ENCODE measurements at regions not wholly inside any gene's neighbourhood (a gene's known extent, or its start where the extent isn't known, plus 50 kb on each side); places are given as distances from the start of the nearest gene placed in this dataset.

DNA sequence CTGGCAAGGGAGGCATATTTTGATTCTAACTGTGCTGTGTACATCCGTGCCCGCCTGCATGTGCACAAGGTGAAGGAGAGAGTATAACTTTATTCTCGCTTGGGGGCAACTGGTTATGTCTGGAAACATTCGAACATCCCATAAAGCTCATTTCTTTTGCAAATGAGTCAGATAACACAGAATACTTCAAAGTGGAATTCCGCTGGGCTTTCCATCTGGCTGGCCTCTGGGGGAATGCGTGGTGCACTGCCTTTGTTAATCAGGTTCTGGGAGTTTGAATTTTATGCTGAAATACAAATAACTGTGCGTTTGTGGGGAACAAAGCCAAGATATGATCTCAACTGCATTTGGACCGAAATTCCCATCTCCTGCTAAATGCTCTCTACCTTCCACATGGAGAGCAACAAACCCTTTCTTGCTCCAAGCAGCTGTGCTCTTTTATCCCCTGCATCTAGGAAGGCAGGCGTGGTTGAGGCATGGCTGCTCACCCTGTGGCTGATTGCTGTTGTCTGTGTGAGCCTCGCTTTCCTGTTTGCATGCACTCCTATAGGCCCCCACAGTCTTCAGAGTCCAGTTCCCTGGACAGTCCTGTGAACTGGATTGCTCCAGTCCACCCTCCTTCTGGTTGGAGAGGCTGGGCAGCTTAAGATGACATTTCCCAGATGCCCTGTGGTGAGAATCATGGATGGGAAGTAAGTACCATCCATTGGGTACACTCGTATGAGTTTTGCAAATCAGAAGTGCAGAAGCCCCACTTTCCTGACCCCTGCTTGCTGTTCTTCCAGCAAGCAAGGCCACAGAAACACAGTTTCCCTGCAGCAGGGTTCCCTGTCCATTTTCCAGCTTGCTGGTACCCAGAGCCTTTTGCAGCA lies 82.9 kb upstream of the ALDH1B1 start:
- H3K18ac ChIP-seq (ENCODE audit: insufficient read length, low read depth, low read length), result no peak overlapping the region
- H3K23me2 ChIP-seq (ENCODE audit: insufficient read length, low read depth, low read length, poor library complexity, severe bottlenecking), result no peaks in the 10 kb centered on the region
- no peak overlapping the region for H3K4me3 Mint-ChIP-seq
- DNase-seq, result no peak
- H2BK15ac ChIP-seq (ENCODE audit: low read depth, low read length), result no peak overlapping the region
- no peak overlapping the region for H3K9ac ChIP-seq (ENCODE audit: extremely low read depth, insufficient read length, low read length)
- H3K79me2 ChIP-seq (ENCODE audit: insufficient read depth, low read length), result no peaks in the 10 kb centered on the region
- no peaks in the 10 kb centered on the region for H3K27me3 ChIP-seq (ENCODE audit: insufficient read depth, low read length)
- H3K4me1 Mint-ChIP-seq, result peaks cover 20 to 29% of the 10 kb centered on the region in 2 experiments
- no peak overlapping the region for H3K4me2 ChIP-seq (ENCODE audit: insufficient read depth, insufficient read length, low read length)
- H2BK120ac ChIP-seq (ENCODE audit: low read depth, low read length, poor library complexity, severe bottlenecking), result no peak overlapping the region
- H3K79me1 ChIP-seq (ENCODE audit: insufficient read depth, low read depth, low read length, poor library complexity, severe bottlenecking), result no peaks in the 10 kb centered on the region
- H3K14ac ChIP-seq (ENCODE audit: insufficient read depth, low read length), result peak overlapping the region; percentile 66
- peaks cover 39% of the 10 kb centered on the region for H3K27me3 Mint-ChIP-seq (ENCODE audit: low read depth)
- H4K91ac ChIP-seq (ENCODE audit: insufficient read length, low read depth, low read length), result no peak overlapping the region
- H3K36me3 Mint-ChIP-seq (ENCODE audit: insufficient read depth in 1 of 3, low read depth in 3 of 3), result no peaks in the 10 kb centered on the region
- no peaks in the 10 kb centered on the region; the same call in 1 of the 2 replicates for H3K4me1 ChIP-seq (ENCODE audit: insufficient read depth, low read length)
- H4K20me1 ChIP-seq (ENCODE audit: control insufficient read depth, insufficient read depth, insufficient read length), result no peaks in the 10 kb centered on the region
- H3K4ac ChIP-seq (ENCODE audit: low read depth, low read length), result no peak overlapping the region
- TF ChIP-seq, protein P1, sequence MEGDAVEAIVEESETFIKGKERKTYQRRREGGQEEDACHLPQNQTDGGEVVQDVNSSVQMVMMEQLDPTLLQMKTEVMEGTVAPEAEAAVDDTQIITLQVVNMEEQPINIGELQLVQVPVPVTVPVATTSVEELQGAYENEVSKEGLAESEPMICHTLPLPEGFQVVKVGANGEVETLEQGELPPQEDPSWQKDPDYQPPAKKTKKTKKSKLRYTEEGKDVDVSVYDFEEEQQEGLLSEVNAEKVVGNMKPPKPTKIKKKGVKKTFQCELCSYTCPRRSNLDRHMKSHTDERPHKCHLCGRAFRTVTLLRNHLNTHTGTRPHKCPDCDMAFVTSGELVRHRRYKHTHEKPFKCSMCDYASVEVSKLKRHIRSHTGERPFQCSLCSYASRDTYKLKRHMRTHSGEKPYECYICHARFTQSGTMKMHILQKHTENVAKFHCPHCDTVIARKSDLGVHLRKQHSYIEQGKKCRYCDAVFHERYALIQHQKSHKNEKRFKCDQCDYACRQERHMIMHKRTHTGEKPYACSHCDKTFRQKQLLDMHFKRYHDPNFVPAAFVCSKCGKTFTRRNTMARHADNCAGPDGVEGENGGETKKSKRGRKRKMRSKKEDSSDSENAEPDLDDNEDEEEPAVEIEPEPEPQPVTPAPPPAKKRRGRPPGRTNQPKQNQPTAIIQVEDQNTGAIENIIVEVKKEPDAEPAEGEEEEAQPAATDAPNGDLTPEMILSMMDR (conservative IDR thresholded peaks at IDR 0.05), result no peak
- H2BK5ac ChIP-seq (ENCODE audit: insufficient read length, low read length), result no peak overlapping the region
- no peak overlapping the region for H4K5ac ChIP-seq (ENCODE audit: insufficient read length, low read depth, low read length)
- no peak overlapping the region for H3K56ac ChIP-seq (ENCODE audit: insufficient read length, low read depth, low read length)
- H2BK20ac ChIP-seq (ENCODE audit: low read depth, low read length, poor library complexity, severe bottlenecking), result no peak overlapping the region
- no peak overlapping the region for H2AK5ac ChIP-seq (ENCODE audit: insufficient read length, low read length)
- H2BK12ac ChIP-seq (ENCODE audit: insufficient read length, low read depth, low read length), result no peak overlapping the region
- H3T11ph ChIP-seq (ENCODE audit: low read length), result no peak overlapping the region
- no peak overlapping the region for H3K27ac Mint-ChIP-seq
- H4K8ac ChIP-seq (replicated peaks; ENCODE audit: insufficient read length, low read depth, low read length), result no peak overlapping the region
- WGBS (ENCODE audit: extremely low coverage, insufficient read length, low lambda C conversion rate), result no CpG with 5 or more reads among the region's 11 CpGs
- H3K9me3 Mint-ChIP-seq, result no peaks in the 10 kb centered on the region
- H2AFZ ChIP-seq (ENCODE audit: low read length), result no peak overlapping the region
- H3K27ac ChIP-seq (ENCODE audit: insufficient read length, low read depth, low read length), result no peak overlapping the region
- H3K9me3 ChIP-seq (ENCODE audit: control insufficient read depth, low read depth, low read length), result no peaks in the 10 kb centered on the region
- no peak overlapping the region for H3K23ac ChIP-seq (ENCODE audit: insufficient read length, low read depth, low read length)

Data from H9 (cell line).